ENCODE measurements at regions not wholly inside any gene's neighbourhood (a gene's known extent, or its start where the extent isn't known, plus 50 kb on each side); places are given as distances from the start of the nearest gene placed in this dataset.

DNA sequence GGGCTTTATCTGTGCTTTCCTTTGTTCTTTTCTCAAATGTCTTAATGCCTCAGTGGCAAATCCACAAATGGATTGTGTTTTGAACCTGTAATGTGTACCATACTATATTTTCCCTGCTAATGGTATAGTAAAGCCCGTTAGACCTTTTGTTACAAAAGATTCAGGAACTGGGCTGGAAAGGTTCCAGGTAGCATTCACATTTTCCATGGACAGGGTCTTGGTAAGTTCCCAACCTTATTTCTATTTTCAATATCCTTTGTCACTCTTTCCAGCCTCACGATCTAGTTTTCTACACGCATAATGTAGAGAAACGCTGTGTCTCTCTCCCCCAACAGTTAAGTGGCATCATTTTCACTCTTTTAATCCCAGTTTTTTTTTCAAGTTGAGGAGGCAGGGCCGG is 153.0 kb downstream of the PLCE1 start:
- Histone ChIP-seq H4K20me1 (ENCODE audit: insufficient read depth, low read length) (no peaks in the 10 kb centered on the region), H3K9me3 (ENCODE audit: low read depth, low read length) (no peaks in the 10 kb centered on the region), H3K4me1 (ENCODE audit: insufficient read depth, low read length) (no peaks in the 10 kb centered on the region), H3K36me3 (ENCODE audit: insufficient read depth, low read length) (no peaks in the 10 kb centered on the region), H2AFZ (ENCODE audit: low read length) (no peak overlapping the region), H3K79me2 (ENCODE audit: insufficient read depth, low read length) (no peaks in the 10 kb centered on the region), H3K27me3 (ENCODE audit: insufficient read depth, low read length) (no peaks in the 10 kb centered on the region), H3K4me3 (ENCODE audit: insufficient read depth, low read length) (no peak overlapping the region), H3K4me2 (ENCODE audit: insufficient read depth, low read length) (no peak overlapping the region), H3K27ac (ENCODE audit: low read depth, low read length) (no peak overlapping the region)
- TF ChIP-seq, protein P1, sequence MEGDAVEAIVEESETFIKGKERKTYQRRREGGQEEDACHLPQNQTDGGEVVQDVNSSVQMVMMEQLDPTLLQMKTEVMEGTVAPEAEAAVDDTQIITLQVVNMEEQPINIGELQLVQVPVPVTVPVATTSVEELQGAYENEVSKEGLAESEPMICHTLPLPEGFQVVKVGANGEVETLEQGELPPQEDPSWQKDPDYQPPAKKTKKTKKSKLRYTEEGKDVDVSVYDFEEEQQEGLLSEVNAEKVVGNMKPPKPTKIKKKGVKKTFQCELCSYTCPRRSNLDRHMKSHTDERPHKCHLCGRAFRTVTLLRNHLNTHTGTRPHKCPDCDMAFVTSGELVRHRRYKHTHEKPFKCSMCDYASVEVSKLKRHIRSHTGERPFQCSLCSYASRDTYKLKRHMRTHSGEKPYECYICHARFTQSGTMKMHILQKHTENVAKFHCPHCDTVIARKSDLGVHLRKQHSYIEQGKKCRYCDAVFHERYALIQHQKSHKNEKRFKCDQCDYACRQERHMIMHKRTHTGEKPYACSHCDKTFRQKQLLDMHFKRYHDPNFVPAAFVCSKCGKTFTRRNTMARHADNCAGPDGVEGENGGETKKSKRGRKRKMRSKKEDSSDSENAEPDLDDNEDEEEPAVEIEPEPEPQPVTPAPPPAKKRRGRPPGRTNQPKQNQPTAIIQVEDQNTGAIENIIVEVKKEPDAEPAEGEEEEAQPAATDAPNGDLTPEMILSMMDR (IDR thresholded peaks at IDR 0.05; ENCODE audit: extremely low read depth, low read depth, low read length) = no peak
- no peak for DNase-seq (ENCODE audit: insufficient read length, low spot score, missing footprints)

DNA sequence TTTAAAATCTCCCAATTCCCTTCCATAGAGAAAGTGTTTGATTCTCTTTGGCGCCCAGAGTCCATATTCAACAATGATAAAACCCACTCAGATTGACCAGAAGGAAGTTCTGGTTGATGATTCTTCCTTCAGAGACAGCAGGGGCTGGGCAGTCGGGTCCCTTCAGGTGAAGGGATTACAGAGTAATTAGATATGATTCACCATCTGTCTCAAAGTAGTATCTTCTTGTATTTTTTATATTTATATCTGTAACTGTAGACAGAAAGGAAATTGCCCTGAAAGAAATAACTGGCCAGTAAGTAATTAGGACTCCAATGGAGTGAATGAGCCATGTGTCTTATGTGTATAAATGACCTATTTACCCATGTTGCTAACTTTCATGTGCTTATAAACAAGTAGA is 156.0 kb downstream of the PLCE1 start:
- H2AFZ ChIP-seq (ENCODE audit: low read length) = no peak overlapping the region
- H3K27me3 ChIP-seq (ENCODE audit: insufficient read depth, low read length) = no peaks in the 10 kb centered on the region
- no peaks in the 10 kb centered on the region for H3K9me3 ChIP-seq (ENCODE audit: low read depth, low read length)
- no peak overlapping the region for H3K27ac ChIP-seq (ENCODE audit: low read depth, low read length)
- no peaks in the 10 kb centered on the region for H4K20me1 ChIP-seq (ENCODE audit: insufficient read depth, low read length)
- H3K4me3 ChIP-seq (ENCODE audit: insufficient read depth, low read length) = no peak overlapping the region
- H3K36me3 ChIP-seq (ENCODE audit: insufficient read depth, low read length) = no peaks in the 10 kb centered on the region
- no peak for DNase-seq (ENCODE audit: insufficient read length, low spot score, missing footprints)
- no peaks in the 10 kb centered on the region for H3K79me2 ChIP-seq (ENCODE audit: insufficient read depth, low read length)
- no peaks in the 10 kb centered on the region for H3K4me1 ChIP-seq (ENCODE audit: insufficient read depth, low read length)
- no peak overlapping the region for H3K4me2 ChIP-seq (ENCODE audit: insufficient read depth, low read length)
- TF ChIP-seq, protein P1 (IDR thresholded peaks at IDR 0.05; ENCODE audit: extremely low read depth, low read depth, low read length) = no peak

DNA sequence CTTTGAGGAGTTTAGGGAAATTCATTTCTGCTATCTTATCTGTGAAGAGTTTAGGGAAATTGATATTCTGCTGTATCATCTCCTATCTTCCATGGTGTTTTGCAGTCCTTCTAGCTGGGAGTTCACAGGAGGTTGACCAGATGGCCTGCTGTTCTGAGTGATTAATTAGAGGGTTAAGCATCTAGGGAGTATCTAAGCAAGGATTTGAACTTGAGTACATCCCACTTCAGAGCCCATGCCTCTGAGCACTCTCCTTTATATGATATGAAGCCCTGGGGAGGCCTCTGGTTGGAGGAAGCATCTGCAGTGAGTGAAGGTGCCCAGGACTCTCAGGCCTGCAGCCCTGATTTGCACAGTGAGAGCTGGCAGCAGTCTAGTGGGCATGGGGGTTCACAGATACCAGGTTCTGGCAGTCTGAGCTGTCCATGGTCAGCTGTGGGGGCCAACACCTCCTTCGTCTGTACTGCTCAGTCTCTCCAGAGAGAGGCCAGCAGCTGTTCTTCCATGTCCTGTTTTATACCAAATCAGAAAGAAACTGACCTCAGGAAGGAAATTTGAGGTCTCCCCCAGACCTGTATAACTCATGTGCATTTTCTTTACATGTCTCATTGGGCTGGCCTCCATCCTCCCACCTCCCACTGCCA is 156.9 kb downstream of the PLCE1 start:
- H2AFZ ChIP-seq (ENCODE audit: low read length) = no peak overlapping the region
- no peak overlapping the region for H3K4me2 ChIP-seq (ENCODE audit: insufficient read depth, low read length)
- no peak for DNase-seq (ENCODE audit: insufficient read length, low spot score, missing footprints)
- no peak overlapping the region for H3K4me3 ChIP-seq (ENCODE audit: insufficient read depth, low read length)
- H3K9me3 ChIP-seq (ENCODE audit: low read depth, low read length) = no peaks in the 10 kb centered on the region
- TF ChIP-seq, protein P1 (IDR thresholded peaks at IDR 0.05; ENCODE audit: extremely low read depth, low read depth, low read length) = no peak
- no peak overlapping the region for H3K27ac ChIP-seq (ENCODE audit: low read depth, low read length)
- H3K4me1 ChIP-seq (ENCODE audit: insufficient read depth, low read length) = no peaks in the 10 kb centered on the region
- H3K36me3 ChIP-seq (ENCODE audit: insufficient read depth, low read length) = no peaks in the 10 kb centered on the region
- H4K20me1 ChIP-seq (ENCODE audit: insufficient read depth, low read length) = no peaks in the 10 kb centered on the region
- no peaks in the 10 kb centered on the region for H3K79me2 ChIP-seq (ENCODE audit: insufficient read depth, low read length)
- no peaks in the 10 kb centered on the region for H3K27me3 ChIP-seq (ENCODE audit: insufficient read depth, low read length)

DNA sequence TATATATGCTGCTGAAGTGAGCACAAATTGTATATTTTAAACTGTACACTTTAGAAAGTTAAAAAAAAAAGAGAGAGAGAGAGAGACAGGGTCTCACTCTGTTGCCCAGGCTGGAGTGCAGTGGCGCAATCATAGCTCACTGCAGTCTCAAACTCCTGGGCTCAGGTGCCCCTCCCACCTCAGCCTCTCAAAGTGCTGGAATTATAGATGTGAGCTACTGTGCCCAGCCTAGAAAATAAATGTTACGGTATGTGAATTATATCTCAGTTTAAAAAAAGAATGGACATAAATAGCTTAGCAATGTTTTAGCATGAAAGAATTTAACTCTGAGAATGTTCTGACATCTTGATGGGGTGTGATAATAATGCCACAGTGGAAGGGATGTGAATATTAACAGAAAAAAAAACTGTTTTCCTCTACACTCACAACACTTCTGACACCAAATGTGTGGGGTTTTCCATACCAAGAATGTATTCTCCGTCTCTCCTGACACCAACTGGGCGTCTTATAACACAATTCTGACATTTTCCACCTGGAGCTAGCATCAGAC is 162.1 kb downstream of the PLCE1 start:
- Histone ChIP-seq H3K27me3 (ENCODE audit: insufficient read depth, low read length) (no peaks in the 10 kb centered on the region), H3K9me3 (ENCODE audit: low read depth, low read length) (no peaks in the 10 kb centered on the region), H3K27ac (ENCODE audit: low read depth, low read length) (no peak overlapping the region), H4K20me1 (ENCODE audit: insufficient read depth, low read length) (no peaks in the 10 kb centered on the region), H3K4me1 (ENCODE audit: insufficient read depth, low read length) (no peaks in the 10 kb centered on the region), H3K79me2 (ENCODE audit: insufficient read depth, low read length) (no peaks in the 10 kb centered on the region), H2AFZ (ENCODE audit: low read length) (no peak overlapping the region), H3K4me2 (ENCODE audit: insufficient read depth, low read length) (no peak overlapping the region), H3K36me3 (ENCODE audit: insufficient read depth, low read length) (no peaks in the 10 kb centered on the region), H3K4me3 (ENCODE audit: insufficient read depth, low read length) (no peak overlapping the region)
- TF ChIP-seq, protein P1 (IDR thresholded peaks at IDR 0.05; ENCODE audit: extremely low read depth, low read depth, low read length) = no peak
- no peak for DNase-seq (ENCODE audit: insufficient read length, low spot score, missing footprints)
